Smooth muscle cell (in vitro differentiated cells): ENCODE measurements at regions not wholly inside any gene's neighbourhood (a gene's known extent, or its start where the extent isn't known, plus 50 kb on each side); places are given as distances from the start of the nearest gene placed in this dataset.

Source experiments
- DNase-seq: peaks from one replicate; lab custom pipeline; 2025; ENCODE audit not compliant: unreplicated experiment; lab: John Stamatoyannopoulos, UW
- H2AFZ ChIP-seq: fragments of 200-600 bp; sonication (generic); 2 replicates; pipeline ENCODE4 v1.6.0; 2016; ENCODE audit warnings: antibody characterized with exemption, low read depth, mild to moderate bottlenecking
- H3F3A ChIP-seq: fragments of 200-600 bp; sonication (generic); 2 replicates; pipeline ENCODE4 v1.6.0; 2017; ENCODE audit warnings: antibody characterized with exemption, low read depth
- H3K27ac ChIP-seq: fragments of 200-600 bp; sonication (generic); 2 replicates; pipeline ENCODE4 v1.5.1; 2016; ENCODE audit warnings: low read depth, mild to moderate bottlenecking
- H3K27me3 ChIP-seq: fragments of 200-600 bp; sonication (generic); 2 replicates; pipeline ENCODE4 v1.6.1; 2016; ENCODE audit warnings: low read depth, mild to moderate bottlenecking
- H3K36me3 ChIP-seq: fragments of 200-600 bp; sonication (generic); 2 replicates; pipeline ENCODE4 v1.5.1; 2016; ENCODE audit warnings: low read depth
- H3K4me1 ChIP-seq: fragments of 200-600 bp; sonication (generic); 2 replicates; pipeline ENCODE4 v1.5.1; 2016; ENCODE audit warnings: low read depth
- H3K4me2 ChIP-seq: fragments of 200-600 bp; sonication (generic); 2 replicates; pipeline ENCODE4 v1.6.0; 2016; ENCODE audit warnings: mild to moderate bottlenecking
- H3K4me3 ChIP-seq: fragments of 200-600 bp; sonication (generic); 2 replicates; pipeline ENCODE4 v1.5.1; 2016; ENCODE audit warnings: mild to moderate bottlenecking
- H3K79me2 ChIP-seq: fragments of 200-600 bp; sonication (generic); 2 replicates; pipeline ENCODE4 v1.6.0; 2016; ENCODE audit warnings: low read depth, mild to moderate bottlenecking
- H3K9ac ChIP-seq: fragments of 200-600 bp; sonication (generic); 2 replicates; pipeline ENCODE4 v1.6.0; 2016; ENCODE audit warnings: low read depth
- H3K9me3 ChIP-seq: fragments of 200-600 bp; sonication (generic); replicated peaks from 2 replicates; pipeline ENCODE4 v1.5.1; 2016; ENCODE audit warnings: low read depth
- H4K20me1 ChIP-seq: fragments of 200-600 bp; sonication (generic); 2 replicates; pipeline ENCODE4 v1.6.0; 2016; ENCODE audit warnings: low read depth
- CTCF ChIP-seq: fragments of 200-600 bp; sonication (generic); IDR thresholded peaks from 2 replicates; pipeline ENCODE4 v1.5.1; 2017; ENCODE audit warnings: borderline replicate concordance, mild to moderate bottlenecking, antibody characterized with exemption; ENCODE audit not compliant: insufficient read depth, poor library complexity, severe bottlenecking
- WGBS: methylation state at CpG from one replicate; pipeline ENCODE4 v1.1.7; 2016; ENCODE audit warnings: low lambda C conversion rate; 5-methylcytosine and 5-hydroxymethylcytosine counted together

GRCh38 chr7:27032839-27033238, 63.0 kb downstream of the HOXA1 start:
- Histone ChIP-seq H3K27ac (no peak overlapping the region), H3K79me2 (no peaks in the 10 kb centered on the region), H3K36me3 (no peaks in the 10 kb centered on the region), H3K4me2 (no peak overlapping the region), H3F3A (no peaks in the 10 kb centered on the region), H2AFZ (no peak overlapping the region), H3K9ac (no peak overlapping the region), H3K4me3 (no peak overlapping the region), H3K27me3 (no peaks in the 10 kb centered on the region), H4K20me1 (no peaks in the 10 kb centered on the region), H3K9me3 (no peaks in the 10 kb centered on the region), H3K4me1 (no peaks in the 10 kb centered on the region)
- WGBS: 13% methylated on average over 1 of the region's 1 CpG
- no peak for DNase-seq
- no peak for TF ChIP-seq CTCF

DNA sequence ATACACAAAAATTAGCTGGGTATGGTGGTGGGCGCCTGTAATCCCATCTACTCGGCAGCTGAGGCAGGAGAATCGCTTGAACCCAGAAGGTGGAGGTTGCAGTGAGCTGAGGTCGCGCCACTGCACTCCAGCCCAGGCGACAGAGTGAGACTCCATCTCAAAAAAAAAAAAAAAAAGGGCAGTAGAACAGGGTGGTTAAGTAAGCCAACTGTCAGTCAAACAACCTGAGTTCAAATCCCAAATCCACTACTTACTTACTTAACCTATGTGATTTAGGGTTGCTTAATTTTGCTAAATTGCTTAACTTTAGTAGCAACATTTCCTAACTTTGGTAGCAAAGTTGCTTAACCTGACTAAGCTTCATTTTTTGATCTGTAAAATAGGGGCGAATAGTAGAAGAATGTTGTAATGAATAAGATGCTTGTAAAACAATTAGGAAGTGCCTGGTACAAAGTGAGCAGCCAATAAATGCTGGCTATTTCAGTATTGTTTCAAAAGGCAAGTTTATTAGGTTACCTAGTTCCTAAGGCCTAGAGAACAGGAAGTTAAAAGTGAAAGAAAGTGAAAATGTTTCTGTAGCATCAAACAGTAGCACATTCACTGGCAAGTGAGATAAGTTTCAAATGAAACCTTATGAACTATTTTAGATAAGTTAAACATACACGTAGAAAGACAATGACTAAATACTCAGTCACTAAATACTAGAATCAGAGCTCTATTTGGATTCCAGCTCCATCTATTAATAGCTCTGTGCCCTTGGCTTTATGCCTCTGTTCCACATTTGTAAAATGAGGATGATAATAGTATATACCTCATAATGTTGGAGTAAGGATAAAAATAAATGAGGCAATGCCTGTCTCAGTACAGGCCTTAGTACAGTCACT, 64.3 kb downstream of the HOXA1 start:
- 84% methylated on average over 8 of the region's 8 CpGs for WGBS
- no peak for DNase-seq
- H3K4me3 ChIP-seq: no peak overlapping the region

GRCh38 chr7:27030393-27031050, 65.3 kb downstream of the HOXA1 start:
- Histone ChIP-seq H3K4me3 (no peak overlapping the region), H3K27ac (no peak overlapping the region), H2AFZ (no peak overlapping the region), H3K79me2 (no peaks in the 10 kb centered on the region), H3K9ac (no peak overlapping the region), H3K9me3 (no peaks in the 10 kb centered on the region), H3K4me1 (no peaks in the 10 kb centered on the region), H4K20me1 (no peaks in the 10 kb centered on the region), H3K27me3 (no peaks in the 10 kb centered on the region), H3K36me3 (no peaks in the 10 kb centered on the region), H3K4me2 (no peak overlapping the region), H3F3A (no peaks in the 10 kb centered on the region)
- 70% methylated on average over 7 of the region's 7 CpGs for WGBS
- no peak for TF ChIP-seq CTCF
- DNase-seq: no peak

More for the DNA sequence above, 64.3 kb downstream of the HOXA1 start:
- Histone ChIP-seq H3K36me3 (no peaks in the 10 kb centered on the region), H3F3A (no peaks in the 10 kb centered on the region), H3K27ac (no peak overlapping the region), H4K20me1 (no peaks in the 10 kb centered on the region), H3K9me3 (no peaks in the 10 kb centered on the region), H2AFZ (no peak overlapping the region), H3K27me3 (no peaks in the 10 kb centered on the region), H3K4me2 (no peak overlapping the region), H3K4me1 (no peaks in the 10 kb centered on the region), H3K79me2 (no peaks in the 10 kb centered on the region), H3K9ac (no peak overlapping the region)
- TF ChIP-seq CTCF: no peak

- no peak overlapping the region for H3K27ac ChIP-seq
- H3K27me3 ChIP-seq: no peaks in the 10 kb centered on the region
- DNase-seq: no peak
Measured at GRCh38 chr7:27025270-27025669, 70.5 kb downstream of the HOXA1 start.

More at GRCh38 chr7:27025270-27025669, 70.5 kb downstream of the HOXA1 start:
- Histone ChIP-seq H3K36me3 (no peaks in the 10 kb centered on the region), H3K9me3 (no peaks in the 10 kb centered on the region), H4K20me1 (no peaks in the 10 kb centered on the region), H3K4me3 (no peak overlapping the region), H3K9ac (no peak overlapping the region), H3K79me2 (no peaks in the 10 kb centered on the region), H3K4me2 (no peak overlapping the region), H3K4me1 (no peaks in the 10 kb centered on the region), H2AFZ (no peak overlapping the region), H3F3A (no peaks in the 10 kb centered on the region)
- no peak for TF ChIP-seq CTCF
- WGBS: 81% methylated on average over 8 of the region's 8 CpGs
